HFFc6 (cell line): ENCODE measurements at regions not wholly inside any gene's neighbourhood (a gene's known extent, or its start where the extent isn't known, plus 50 kb on each side); places are given as distances from the start of the nearest gene placed in this dataset.

Experiments
- DNase-seq: peaks from one replicate; pipeline ENCODE4 v3.0.0-alpha.2; 2018
- H3K27ac Mint-ChIP-seq: 2 replicates; pipeline ENCODE4 v1.8.0; 2020; ENCODE audit warnings: mild to moderate bottlenecking, mixed read lengths
- H3K27me3 Mint-ChIP-seq: 2 replicates; pipeline ENCODE4 v1.8.0; 2021; ENCODE audit warnings: mild to moderate bottlenecking, moderate library complexity, mixed read lengths; ENCODE audit not compliant: insufficient read depth
- H3K36me3 Mint-ChIP-seq: 2 replicates; pipeline ENCODE4 v1.8.0; 2021; ENCODE audit warnings: low read depth, mixed read lengths
- H3K4me1 Mint-ChIP-seq: 2 replicates; pipeline ENCODE4 v1.8.0; 2020; ENCODE audit warnings: low read depth, mixed read lengths
- H3K4me3 Mint-ChIP-seq: 2 replicates; pipeline ENCODE4 v1.8.0; 2020; ENCODE audit warnings: mild to moderate bottlenecking, moderate library complexity, mixed read lengths
- H3K9me3 Mint-ChIP-seq: 2 replicates; pipeline ENCODE4 v1.8.0; 2020; ENCODE audit warnings: mild to moderate bottlenecking, mixed read lengths
- CTCF ChIP-seq: fragments of 200-600 bp; sonication (generic); IDR thresholded peaks from 2 replicates; pipeline ENCODE4 v1.5.0; 2021; ENCODE audit warnings: antibody characterized with exemption, mild to moderate bottlenecking

GRCh38 chr7:10560497-10560896, 413.2 kb upstream of the PHF14 start:
- no peak for TF ChIP-seq CTCF
- no peak overlapping the region for H3K4me3 Mint-ChIP-seq
- no peak overlapping the region for H3K27ac Mint-ChIP-seq

GRCh38 chr7:10568891-10569290, 404.8 kb upstream of the PHF14 start:
- H3K4me1 Mint-ChIP-seq = no peaks in the 10 kb centered on the region
- no peak for TF ChIP-seq CTCF
- no peak for DNase-seq
- no peak overlapping the region for H3K27ac Mint-ChIP-seq
- H3K9me3 Mint-ChIP-seq = peaks cover 25% of the 10 kb centered on the region
- no peaks in the 10 kb centered on the region; the same call in 1 of the 2 replicates for H3K36me3 Mint-ChIP-seq
- H3K4me3 Mint-ChIP-seq = no peak overlapping the region
- H3K27me3 Mint-ChIP-seq = no peaks in the 10 kb centered on the region; the same call in 1 of the 2 replicates

More at GRCh38 chr7:10560497-10560896, 413.2 kb upstream of the PHF14 start:
- Mint-ChIP-seq H3K36me3 (no peaks in the 10 kb centered on the region), H3K4me1 (no peaks in the 10 kb centered on the region), H3K9me3 (peaks cover 41% of the 10 kb centered on the region), H3K27me3 (no peaks in the 10 kb centered on the region)
- no peak for DNase-seq

GRCh38 chr7:10571759-10572158, 401.9 kb upstream of the PHF14 start:
- Mint-ChIP-seq H3K9me3 (peaks cover 12% of the 10 kb centered on the region), H3K36me3 (no peaks in the 10 kb centered on the region; the same call in 1 of the 2 replicates), H3K27me3 (no peaks in the 10 kb centered on the region), H3K27ac (no peak overlapping the region), H3K4me3 (no peak overlapping the region), H3K4me1 (no peaks in the 10 kb centered on the region)
- no peak for DNase-seq
- TF ChIP-seq CTCF = no peak

DNA sequence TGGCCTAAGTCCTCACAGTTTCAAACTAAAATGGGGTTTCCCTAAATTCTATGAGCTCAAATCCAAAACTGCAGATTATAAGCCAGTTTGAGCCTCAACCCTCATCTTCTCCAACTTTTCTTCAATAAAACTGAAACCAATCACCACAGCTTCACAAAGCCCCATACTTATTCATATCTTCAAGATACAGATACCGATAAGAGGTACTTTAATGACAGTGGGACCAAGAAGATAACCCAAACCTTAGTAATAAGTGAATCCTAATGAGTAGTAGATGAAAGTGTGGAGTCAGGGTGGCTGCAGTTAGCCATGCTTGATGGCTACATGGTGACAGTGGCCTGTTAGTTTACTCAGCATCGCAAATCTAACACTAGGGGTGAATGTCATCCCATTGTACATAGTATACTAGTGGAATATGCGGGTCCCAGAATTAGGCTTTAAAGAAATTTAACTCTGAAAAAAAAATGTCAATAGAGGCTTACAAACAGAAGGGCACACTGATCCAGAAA, 395.8 kb upstream of the PHF14 start:
- H3K27me3 Mint-ChIP-seq = no peaks in the 10 kb centered on the region
- H3K4me3 Mint-ChIP-seq = no peak overlapping the region
- peaks cover 29% of the 10 kb centered on the region for H3K9me3 Mint-ChIP-seq
- DNase-seq = no peak
- peaks cover 4% of the 10 kb centered on the region; the same call in 1 of the 2 replicates for H3K36me3 Mint-ChIP-seq
- no peaks in the 10 kb centered on the region for H3K4me1 Mint-ChIP-seq
- TF ChIP-seq CTCF = no peak
- no peak overlapping the region for H3K27ac Mint-ChIP-seq

- Mint-ChIP-seq H3K4me1 (no peaks in the 10 kb centered on the region), H3K4me3 (no peak overlapping the region), H3K27me3 (no peaks in the 10 kb centered on the region), H3K36me3 (0 out of 2 replicates have a peak, but pooled peaks cover 4% of the 10 kb centered on the region), H3K9me3 (peaks cover 37% of the 10 kb centered on the region), H3K27ac (no peak overlapping the region)
- TF ChIP-seq CTCF = no peak
- DNase-seq = no peak
Observed at GRCh38 chr7:10579561-10579960, 394.1 kb upstream of the PHF14 start.

GRCh38 chr7:10584886-10585285, 388.8 kb upstream of the PHF14 start:
- H3K27ac Mint-ChIP-seq = no peak overlapping the region
- H3K27me3 Mint-ChIP-seq = no peaks in the 10 kb centered on the region
- no peak for TF ChIP-seq CTCF
- no peak overlapping the region for H3K4me3 Mint-ChIP-seq
- H3K4me1 Mint-ChIP-seq = no peaks in the 10 kb centered on the region
- H3K9me3 Mint-ChIP-seq = peaks cover 33% of the 10 kb centered on the region
- DNase-seq = no peak
- H3K36me3 Mint-ChIP-seq = no peaks in the 10 kb centered on the region
